B cell (primary cell): ENCODE measurements at regions not wholly inside any gene's neighbourhood (a gene's known extent, or its start where the extent isn't known, plus 50 kb on each side); places are given as distances from the start of the nearest gene placed in this dataset.

Experiments
- CTCF ChIP-seq: fragments of 200-600 bp; IDR thresholded peaks from one replicate; pipeline ENCODE4 v1.8.0; 2022; ENCODE audit warnings: antibody characterized with exemption, mild to moderate bottlenecking
- EZH2 ChIP-seq: IDR thresholded peaks from 2 replicates; pipeline ENCODE4 v1.6.1; 2012; ENCODE audit warnings: borderline replicate concordance, low read depth, mild to moderate bottlenecking, moderate library complexity, low read length; ENCODE audit not compliant: insufficient read depth, poor library complexity, severe bottlenecking

GRCh38 chr7:113209449-113210203 is 91.3 kb upstream of the SMIM30 start:
- TF ChIP-seq CTCF: no peak
- TF ChIP-seq EZH2: no peak
